ENCODE measurements at regions not wholly inside any gene's neighbourhood (a gene's known extent, or its start where the extent isn't known, plus 50 kb on each side); places are given as distances from the start of the nearest gene placed in this dataset.

- TF ChIP-seq POLR2A (IDR thresholded peaks at IDR 0.05) = no peak
- TF ChIP-seq, protein P1, sequence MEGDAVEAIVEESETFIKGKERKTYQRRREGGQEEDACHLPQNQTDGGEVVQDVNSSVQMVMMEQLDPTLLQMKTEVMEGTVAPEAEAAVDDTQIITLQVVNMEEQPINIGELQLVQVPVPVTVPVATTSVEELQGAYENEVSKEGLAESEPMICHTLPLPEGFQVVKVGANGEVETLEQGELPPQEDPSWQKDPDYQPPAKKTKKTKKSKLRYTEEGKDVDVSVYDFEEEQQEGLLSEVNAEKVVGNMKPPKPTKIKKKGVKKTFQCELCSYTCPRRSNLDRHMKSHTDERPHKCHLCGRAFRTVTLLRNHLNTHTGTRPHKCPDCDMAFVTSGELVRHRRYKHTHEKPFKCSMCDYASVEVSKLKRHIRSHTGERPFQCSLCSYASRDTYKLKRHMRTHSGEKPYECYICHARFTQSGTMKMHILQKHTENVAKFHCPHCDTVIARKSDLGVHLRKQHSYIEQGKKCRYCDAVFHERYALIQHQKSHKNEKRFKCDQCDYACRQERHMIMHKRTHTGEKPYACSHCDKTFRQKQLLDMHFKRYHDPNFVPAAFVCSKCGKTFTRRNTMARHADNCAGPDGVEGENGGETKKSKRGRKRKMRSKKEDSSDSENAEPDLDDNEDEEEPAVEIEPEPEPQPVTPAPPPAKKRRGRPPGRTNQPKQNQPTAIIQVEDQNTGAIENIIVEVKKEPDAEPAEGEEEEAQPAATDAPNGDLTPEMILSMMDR (IDR thresholded peaks at IDR 0.05) = no peak
Observed at GRCh38 chr11:26093206-26093605, 238.7 kb upstream of the ANO3 start.
